Stimulated activated naive CD8-positive, alpha-beta T cell treated with anti-CD3 and anti-CD28 coated beads, Interleukin-15, Interleukin-2, amounts not matched to agents 100 U/mL and 50 U/mL, for 24 hours (primary cell): ENCODE measurements at regions not wholly inside any gene's neighbourhood (a gene's known extent, or its start where the extent isn't known, plus 50 kb on each side); places are given as distances from the start of the nearest gene placed in this dataset.

ENCODE experiments used
- ATAC-seq: fragments of 150-1000 bp; cut with Tn5 transposase; one replicate; pipeline ENCODE4 v1.10.0; 2021
- DNase-seq: peaks from one replicate; pipeline ENCODE4 v3.0.0; 2021

DNA sequence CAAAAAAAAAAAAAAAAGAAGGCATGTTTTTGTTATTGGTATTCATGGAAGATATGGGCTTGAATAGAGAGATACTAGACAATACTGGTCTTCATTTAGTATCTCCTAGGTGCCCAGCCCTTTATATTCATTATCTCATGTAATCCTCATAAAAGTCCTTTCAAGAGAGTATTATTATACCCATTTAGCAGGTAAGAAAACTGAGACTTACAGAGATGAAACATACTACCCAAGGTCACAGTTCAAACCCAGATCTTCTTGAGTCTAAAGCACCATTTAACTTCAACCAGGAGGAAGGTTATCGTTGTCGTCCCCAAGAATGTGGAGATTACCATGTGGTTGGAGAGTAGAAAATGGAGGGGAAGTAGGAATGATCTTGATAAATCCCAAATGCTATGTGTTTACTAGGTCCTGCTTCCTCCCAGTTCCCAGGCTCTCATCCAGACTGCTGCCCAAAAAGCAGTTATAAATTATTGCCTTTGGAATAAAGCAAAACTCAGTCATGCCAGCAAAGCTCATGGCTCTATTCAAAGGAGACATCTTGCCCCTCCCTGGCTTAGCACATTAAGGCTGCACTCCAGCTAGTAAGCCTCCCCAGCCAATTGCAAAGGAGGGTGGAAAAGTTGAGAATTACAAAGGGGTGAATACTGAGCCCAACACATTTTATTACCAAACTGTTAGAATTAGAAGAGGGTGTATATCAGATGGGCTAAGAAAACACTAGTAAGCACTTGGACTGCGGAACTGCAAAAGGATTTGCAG is 163.9 kb downstream of the PIK3R1 start:
- ATAC-seq (no peak), DNase-seq (no peak)

DNA sequence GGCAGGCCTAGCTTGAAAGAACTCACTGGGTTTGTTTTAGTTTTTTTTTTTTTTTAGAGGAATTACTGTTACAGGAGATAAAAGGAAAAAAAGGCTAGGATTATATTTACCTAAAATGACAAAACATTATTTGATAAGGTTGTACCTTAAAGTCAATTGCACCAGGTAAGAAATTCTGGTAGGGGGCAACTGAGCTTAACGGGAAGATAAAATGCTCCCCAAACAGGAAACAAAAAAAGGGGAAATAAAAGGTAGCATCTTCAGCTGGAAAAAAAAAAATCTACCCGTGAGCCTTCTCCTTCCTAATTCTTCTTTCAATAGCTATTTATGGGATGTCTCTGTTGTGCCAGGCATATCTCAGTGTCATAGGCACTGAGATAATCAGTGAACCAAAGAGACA is 164.5 kb downstream of the PIK3R1 start:
- ATAC-seq (no peak), DNase-seq (no peak)

DNA sequence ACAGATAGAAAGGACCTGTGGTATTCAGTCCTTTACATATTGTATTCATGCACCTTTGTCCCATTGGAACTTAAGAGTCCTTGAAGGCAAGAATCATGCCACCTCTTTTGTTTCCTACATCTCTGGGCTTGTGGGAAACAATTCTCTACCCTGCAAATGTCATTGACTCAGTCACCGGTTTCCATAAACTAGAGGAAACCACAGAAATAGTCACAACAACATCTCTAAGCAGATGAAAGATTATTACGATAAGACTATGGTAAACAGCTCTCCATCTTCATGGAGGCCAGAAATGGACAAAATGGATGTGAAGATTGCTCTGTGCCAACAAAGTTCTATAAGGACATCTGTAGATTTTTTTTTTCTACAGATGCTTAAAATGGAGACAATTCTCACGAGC is 165.5 kb downstream of the PIK3R1 start:
- peak; percentile 85 for ATAC-seq

DNA sequence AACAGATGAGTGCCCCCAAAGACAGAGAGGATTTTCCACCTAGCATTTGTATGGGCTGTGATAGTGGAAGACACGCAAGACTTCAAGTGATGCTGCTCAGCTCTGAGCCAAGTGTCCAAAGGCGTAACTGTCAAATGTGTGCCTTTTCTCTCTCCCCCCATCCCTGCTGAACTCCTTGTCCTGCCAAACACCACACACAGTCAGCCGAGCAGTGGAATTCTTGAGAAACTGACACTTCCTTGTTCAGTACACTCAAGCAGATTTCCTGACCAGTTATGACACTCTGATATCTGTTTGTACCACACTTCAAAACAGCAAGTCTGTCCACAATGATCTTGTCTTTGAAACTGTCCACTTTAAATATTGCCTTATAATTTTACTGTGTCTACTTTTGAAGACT is 166.4 kb downstream of the PIK3R1 start:
- DNase-seq (no peak), ATAC-seq (no peak)

More for the DNA sequence above, 165.5 kb downstream of the PIK3R1 start:
- DNase-seq = no peak

DNA sequence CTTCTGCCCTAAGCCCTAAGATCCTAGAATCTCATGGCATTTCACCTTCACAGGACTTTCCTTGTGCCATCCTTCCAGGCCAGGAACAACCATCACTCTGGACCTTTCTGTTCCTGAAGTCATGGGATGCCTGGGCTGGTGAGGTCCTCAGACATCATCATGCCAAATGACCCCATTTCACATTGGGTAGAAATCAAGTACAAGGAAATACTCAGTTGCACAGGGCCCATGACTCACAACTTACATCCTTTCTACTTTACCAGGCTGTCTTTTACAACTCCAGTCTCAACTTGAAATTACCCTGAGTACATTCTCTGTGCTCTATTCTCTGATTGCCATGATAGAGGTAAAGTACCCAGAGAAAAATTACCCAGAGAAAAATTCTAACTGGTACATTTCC is 167.1 kb downstream of the PIK3R1 start:
- peak; percentile 56 for ATAC-seq

DNA sequence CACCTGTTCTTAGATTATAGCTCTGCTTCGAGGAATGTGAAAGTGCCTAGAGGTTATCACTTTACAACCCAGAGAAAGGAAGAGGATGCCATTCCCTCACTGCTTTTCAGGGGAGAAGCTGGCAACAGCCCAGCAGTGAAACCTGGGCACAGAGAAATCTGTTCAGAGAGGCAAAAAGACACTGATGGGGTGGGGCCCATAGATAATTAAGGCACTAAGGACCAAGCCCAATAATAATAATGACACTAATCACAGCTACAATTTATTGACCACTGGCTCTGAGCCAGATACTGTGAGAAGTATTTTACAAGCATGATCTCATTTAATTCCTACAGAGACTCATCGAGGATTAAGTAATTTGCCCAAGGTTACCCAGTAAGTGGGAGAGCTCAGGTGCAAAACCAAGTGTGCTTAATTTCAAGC is 168.3 kb downstream of the PIK3R1 start:
- no peak for ATAC-seq
- DNase-seq = no peak

More for the DNA sequence above, 167.1 kb downstream of the PIK3R1 start:
- no peak for DNase-seq

DNA sequence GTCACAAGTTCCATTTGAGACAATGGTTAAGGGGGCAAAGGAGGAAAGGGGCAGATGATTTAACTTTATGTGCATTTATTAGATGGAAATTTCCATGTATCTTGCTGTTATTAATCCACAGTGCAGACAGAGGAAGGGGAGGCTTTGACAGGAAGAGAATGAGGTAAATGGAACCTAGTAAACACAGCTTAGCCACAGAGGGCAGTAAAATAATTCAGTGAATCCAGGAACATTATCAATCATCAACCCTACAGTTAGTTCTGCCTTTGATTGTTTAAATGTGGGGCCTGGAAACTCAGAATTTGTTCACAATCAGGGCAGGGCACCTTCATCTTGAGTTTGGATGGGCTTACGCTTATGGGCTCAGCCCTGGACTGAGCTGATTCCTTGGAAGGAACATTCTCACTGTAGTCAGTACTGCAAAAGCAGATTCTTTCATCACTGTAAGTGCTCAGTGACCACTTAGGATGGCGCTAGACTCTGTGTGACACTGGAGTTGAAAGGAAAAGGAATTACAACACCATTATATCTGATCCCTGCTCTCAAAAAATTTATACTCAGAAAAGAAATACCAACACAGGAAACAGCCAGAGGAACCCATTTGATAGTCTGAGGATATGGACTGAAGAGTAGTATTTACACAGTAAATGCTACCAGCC is 169.5 kb downstream of the PIK3R1 start:
- ATAC-seq = no peak

DNA sequence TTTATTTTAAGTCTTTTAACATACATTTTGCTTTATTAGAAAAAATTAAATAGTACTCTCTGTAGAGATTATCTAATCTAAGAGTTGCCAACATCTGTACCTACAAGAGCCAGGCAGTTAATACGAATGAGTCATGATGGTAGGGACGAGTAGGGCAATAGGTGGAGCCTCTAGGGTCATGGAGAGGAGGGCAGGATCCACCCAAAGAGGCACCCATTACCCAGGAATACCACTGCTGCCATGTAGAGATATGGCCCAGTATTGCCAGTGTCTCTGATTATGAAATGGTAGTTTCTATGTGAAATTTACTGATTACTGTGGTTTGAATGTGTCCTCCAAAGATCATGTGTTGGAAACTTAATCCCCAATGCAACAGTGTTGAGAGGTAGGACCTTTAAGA is 170.4 kb downstream of the PIK3R1 start:
- no peak for ATAC-seq
- no peak for DNase-seq

More for the DNA sequence above, 169.5 kb downstream of the PIK3R1 start:
- DNase-seq = no peak

DNA sequence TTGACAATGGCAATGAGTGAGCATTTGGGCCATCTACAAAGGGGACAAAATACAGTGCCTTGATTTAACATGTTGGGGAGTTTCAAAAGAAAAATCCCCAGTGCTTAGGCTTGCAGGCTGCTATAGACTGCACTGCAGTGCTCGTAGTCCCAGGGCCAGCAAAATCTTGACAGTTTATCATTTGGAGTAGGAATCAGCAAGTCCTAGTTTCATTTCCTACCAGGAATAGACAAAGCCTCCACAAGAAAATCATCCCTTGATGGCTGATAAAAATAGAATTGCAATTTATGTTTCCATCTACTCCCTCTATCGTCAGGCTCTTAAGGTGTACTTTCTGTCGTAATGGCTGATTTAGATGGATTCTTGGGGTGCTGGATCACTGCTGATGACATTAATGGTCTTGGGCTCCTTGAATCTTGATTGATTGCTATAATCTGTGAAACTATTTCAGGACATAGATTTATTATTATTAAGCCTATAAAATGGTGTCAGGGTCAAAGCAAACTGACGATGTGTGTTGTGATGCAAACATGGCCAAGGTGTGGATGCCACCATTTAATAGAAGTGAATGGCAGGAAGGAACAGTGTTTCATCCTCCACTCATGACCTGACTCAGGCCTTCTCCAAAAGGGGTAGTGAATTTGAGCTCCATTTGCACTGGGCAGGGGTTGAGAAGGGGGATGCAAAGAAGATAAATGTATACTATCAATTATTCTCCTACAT is 171.7 kb downstream of the PIK3R1 start:
- ATAC-seq (no peak), DNase-seq (no peak)

DNA sequence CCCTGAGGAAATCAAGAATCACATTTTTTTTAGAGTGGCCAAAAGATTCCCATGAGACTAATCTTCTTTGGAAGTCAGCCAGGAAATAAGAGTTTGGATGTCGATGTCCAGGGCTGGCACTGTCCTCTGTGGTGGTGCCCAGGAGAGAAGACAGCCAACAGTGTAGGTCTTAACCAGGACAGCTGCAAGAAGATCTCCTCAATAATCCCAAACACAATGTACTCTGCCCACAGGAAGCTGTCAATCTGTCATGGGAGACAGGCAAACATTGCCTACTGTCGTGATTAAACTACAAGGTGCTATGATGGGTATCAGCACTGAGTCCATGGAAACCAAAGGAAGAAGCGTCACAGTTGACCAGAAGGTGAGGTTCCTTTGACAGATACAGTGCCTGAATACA is 174.1 kb downstream of the PIK3R1 start:
- ATAC-seq = no peak
- DNase-seq = no peak

DNA sequence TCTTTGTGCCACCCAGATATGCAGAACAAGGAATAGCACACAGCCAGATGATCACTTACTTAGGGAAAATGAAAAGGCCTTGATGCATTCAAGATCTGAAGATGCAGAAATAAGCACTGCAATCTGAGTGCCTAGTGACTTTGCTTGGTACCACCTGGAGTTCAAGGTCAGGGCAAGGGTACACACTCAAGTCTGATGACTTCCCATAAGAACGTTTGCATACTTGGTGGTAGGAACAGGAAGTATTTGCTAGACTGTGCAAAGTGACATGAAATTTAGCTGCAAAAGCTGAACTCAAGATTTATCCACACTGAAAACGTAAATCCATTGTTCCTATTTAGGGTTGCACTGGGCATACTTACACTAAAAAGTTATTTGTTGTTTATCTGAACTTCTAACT is 177.1 kb downstream of the PIK3R1 start:
- DNase-seq (no peak), ATAC-seq (no peak)

DNA sequence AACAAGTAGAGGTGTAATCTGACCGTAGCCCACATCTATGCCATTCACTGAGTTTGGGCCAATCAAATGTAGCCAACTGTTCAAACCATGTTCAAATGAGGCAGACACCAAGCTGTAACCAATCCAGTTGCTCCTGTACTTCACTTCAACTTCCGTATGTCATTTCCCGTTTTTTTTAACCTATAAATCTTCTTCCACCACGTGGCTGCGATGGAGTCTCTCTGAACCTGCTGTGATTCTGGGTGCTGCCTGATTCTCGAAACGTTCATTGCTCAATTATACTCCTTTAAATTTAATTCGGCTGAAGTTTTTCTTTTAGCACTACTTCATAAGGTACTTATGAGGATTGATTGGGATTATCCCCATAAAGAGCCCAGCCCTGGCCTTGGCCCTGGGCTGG is 179.7 kb downstream of the PIK3R1 start:
- DNase-seq = no peak

DNA sequence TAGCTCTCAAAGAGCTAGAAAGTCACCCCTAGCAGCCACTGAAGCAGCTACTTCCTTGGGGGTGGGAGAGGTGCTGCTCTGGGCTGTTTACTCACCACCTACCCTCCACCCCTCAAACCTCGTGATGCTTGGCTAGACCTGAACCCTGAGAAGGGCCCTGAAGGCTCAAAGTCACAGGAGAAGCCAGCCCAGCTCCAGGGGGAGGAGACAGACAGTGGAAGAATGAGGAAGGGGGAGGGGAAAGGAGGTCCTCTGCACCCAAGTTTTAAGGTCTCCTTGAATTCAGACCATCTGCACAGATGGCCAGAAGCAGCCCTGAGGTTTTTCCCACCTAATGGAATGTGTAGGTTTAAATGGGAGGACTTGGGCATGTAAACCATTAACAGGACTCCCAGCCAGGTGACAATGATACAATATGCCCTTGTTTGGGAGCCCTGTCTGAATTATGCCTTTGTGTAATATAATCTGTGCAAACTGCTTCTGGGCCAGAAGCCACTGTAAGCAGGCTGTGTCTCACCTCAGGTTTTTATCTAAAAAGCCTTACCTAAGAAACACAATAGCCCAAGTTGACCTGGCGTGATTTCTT is 180.5 kb downstream of the PIK3R1 start:
- ATAC-seq (no peak), DNase-seq (no peak)

More for the DNA sequence above, 179.7 kb downstream of the PIK3R1 start:
- ATAC-seq = no peak

DNA sequence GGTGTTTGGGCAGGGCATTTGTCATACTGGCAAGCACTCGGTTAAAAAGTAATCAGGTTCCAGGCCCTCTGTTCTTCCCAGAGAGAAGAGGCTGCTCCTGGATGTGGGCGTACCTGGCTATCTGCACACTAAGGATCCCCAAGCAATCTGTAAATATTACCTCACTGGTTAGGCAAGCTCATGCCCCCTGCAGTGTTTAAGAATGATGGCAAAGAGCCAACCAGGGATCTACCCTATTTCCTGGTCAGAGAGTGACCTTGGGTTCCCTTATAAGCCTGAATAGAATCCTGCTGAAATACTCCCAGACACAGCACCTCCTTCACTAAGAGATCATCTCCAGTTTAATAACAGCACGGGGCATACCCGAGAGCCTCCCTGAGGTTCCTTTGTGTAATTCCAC is 181.2 kb downstream of the PIK3R1 start:
- ATAC-seq = no peak
- DNase-seq = no peak

DNA sequence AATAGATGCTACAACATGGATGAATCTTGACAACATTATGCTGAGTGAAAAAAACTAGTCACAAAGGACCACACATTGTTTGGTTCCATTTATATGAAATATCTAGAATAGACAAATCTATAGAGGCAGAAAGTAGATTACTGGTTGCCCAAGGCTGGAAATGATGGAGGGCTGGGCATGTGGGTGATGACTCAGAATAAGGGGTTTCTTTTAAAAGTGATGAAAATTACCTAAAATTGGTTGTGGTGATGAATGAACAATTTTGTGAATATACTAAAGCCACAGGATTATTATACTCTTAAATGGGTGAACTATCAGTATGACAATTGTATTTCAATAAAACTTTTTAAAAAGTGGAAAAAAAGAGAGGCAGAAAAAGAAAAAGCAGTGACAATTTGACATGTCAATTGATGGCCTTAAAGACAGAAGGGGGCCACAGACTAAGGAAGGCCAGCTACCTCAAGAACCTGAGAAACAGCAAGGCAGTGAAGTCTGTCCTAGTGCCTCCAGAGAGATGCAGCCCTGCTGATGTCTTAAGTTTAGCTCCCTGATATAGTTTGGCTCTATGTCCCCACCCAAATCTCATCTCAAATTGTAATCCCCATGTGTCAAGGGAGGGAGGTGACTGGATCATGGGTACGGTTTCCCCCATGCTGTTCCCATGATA is 182.7 kb downstream of the PIK3R1 start:
- ATAC-seq (peak; percentile 77), DNase-seq (no peak)

DNA sequence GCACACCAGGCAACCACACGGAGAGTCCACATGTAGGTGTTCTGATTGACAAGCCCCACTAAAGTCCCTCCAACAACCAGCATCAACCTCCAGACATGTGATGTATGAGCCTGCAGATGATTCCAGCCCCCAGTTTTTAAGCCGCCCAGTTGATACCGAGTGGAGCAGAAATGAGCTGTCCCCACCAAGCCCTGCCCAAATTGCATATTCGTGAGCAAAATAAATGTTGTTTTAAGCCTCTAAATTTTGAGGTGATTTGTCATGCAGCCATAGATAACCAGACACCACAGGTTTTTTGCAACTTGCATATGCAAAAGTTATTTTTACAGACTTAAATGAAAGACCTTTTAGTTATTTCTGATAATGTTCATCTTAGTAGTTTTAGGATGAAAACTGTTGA is 187.7 kb downstream of the PIK3R1 start:
- DNase-seq (no peak), ATAC-seq (no peak)

DNA sequence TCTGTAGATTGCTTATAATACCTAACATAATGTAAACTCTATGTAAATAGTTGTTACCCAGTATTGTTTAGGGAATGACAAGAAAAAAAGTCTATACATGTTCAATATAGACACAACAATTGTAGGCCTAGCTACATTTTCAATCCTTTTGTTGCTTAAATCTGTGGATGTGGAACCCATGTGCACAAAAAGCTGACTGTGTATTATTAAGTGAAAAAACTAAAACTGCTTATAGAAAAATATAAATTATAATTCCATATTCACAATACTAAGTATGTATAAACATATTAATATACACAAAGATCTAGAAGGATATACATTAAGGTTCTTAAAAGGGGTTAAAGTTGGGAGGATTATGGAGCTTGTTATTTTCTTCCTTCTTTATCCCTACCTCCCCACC is 188.7 kb downstream of the PIK3R1 start:
- ATAC-seq (no peak), DNase-seq (no peak)

DNA sequence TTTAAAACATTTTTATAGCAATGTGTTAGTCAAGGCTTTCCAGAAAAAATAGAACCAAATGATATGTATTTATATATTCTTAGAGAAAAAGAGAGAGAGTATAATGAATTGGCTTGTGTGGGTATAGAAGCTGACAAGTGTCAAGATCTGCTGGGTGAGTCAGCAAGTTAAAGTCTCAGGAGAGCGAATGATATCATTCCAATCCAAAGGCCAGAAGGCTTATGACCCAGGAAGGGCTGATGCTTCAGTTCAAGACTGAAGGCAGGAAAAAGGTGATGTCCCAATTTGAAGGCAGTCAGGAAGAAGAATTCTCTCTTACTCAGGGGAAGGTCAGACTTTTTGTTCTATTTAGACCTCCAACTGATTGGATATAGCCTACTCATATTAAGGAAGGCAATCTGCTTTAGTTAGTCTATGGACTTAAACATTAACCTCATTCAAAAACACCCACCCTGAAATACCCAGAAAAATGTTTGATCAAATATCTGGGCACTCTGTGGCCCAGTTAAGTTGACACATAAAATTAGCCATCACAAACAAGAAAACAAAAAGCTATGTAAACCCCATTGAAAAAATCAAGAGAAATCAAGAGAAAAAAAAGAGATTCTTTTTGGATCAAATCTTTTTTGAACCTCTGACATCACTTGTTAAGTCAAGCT is 189.6 kb downstream of the PIK3R1 start:
- DNase-seq (no peak), ATAC-seq (peak; percentile 59)

DNA sequence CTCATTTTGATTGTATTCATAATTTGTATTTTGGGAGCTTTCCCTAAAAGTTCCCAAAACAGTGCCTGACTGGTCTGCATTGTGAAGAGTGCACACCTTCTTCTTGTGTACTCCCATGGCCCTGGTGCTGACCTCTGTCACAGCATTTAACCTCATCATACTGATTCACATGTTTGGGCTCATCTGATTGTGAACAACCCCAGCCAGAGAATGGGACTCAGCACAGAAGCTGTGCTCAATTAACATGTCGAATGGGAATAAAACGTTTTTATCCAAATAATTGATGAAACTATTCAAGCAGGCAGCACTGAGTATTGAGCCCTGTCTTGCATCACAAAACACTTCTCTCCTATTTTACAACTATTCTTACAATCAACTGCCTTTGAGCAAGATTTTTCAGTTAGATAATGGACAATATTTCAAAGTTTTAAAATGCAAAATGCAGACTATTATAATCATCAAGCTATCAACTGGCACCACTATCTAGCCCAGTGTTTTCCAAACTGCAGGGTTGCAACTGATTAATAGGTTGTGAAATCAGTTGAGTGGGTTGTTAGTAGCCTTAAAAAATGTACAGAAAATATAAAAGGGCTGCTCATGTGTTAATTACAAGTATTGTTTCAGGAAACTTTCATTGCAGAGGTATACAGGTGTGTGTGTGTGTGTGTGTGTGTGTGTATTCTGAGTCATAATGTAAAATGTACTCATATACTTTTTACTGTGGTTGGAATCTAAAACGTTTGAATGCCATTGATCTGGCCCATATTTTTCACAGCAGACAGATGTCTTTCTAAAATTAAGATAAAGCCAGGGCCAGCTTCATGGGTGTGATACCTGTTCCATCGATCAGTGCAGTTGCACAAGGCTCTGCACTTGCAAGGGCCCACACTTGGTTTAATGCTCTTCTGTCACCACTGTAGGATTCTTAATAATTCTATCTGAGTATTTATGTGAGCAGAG is 190.5 kb downstream of the PIK3R1 start:
- peak; percentile 55 for ATAC-seq
- DNase-seq = no peak

DNA sequence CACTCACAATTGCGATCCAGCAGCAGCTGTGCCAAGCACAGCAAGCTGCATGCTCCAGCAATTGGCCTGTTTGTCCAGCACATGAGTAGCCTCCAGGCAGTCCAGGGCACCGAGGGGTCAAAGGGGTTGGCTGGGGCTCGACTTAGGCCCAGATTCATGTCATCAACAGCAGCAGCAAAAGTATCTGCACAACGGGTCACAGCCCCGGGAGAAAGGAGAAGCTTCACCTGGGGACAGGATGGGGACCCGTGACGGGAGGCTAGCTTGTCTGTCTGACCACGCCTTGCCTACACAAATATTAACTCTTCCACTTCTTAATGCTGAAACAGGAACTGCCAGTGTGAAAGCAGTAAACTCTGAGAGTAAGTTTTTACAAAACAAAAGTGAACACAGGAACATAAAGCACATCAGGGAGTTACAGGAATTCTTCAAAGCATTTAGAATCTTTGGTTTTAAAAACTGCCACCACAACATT is 191.2 kb downstream of the PIK3R1 start:
- no peak for DNase-seq
- peak; percentile 12 for ATAC-seq
